GM12878 (cell line): ENCODE measurements at regions not wholly inside any gene's neighbourhood (a gene's known extent, or its start where the extent isn't known, plus 50 kb on each side); places are given as distances from the start of the nearest gene placed in this dataset.

ENCODE experiments used
- CEBPB ChIP-seq, 2 experiments: fragments of 150-350 bp in 1 of 2; IDR thresholded peaks; 2 replicates each; pipeline ENCODE4 v1.6.1; 2012 to 2014; ENCODE audit warnings: low read depth in 2 of 2, low read length in 2 of 2, borderline replicate concordance in 1 of 2, inconsistent platforms in 1 of 2
- SMC3 ChIP-seq: IDR thresholded peaks from 2 replicates; pipeline ENCODE4 v1.6.1; 2011; ENCODE audit warnings: low read length, improper control_type of control experiment, borderline replicate concordance

DNA sequence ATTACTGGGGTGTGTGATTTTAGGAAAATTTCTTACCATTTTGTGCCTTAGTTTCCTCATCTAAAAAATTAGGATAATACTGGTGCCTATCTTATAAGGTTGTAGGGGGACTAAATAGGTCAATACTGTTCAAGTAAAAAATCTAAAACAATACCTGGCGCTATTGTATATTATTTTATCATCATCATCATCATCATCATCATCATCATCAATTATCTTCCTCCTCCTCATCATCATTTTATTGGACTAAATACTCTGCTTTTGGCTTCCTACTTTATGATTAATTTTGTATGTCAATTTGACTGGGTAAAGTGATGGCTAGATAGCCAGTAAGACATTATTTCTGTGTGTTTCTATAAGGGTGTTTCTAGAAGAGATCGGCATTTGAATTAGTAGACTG, 435.5 kb downstream of the DHX35 start:
- TF ChIP-seq CEBPB (IDR thresholded peaks at IDR 0.05; ENCODE audit: borderline replicate concordance in 1 of 2, low read depth in 2 of 2, low read length in 2 of 2) (no peak), SMC3 (no peak)
